ENCODE measurements at regions not wholly inside any gene's neighbourhood (a gene's known extent, or its start where the extent isn't known, plus 50 kb on each side); places are given as distances from the start of the nearest gene placed in this dataset.

GRCh38 chr15:72936691-72937679 lies 115.3 kb upstream of the NEO1 start:
- H3K4me3 ChIP-seq (ENCODE audit: low read depth in 1 of 2, low read length in 2 of 2), result no peak overlapping the region
- no peaks in the 10 kb centered on the region for H3K4me1 ChIP-seq (ENCODE audit: insufficient read depth, low read length)
- H3K27ac ChIP-seq (ENCODE audit: low read length), result no peak overlapping the region
- H3K9ac ChIP-seq (ENCODE audit: low read depth, low read length), result no peak overlapping the region
- ATAC-seq (ENCODE audit: insufficient read depth, low read depth), result no peak
- TF ChIP-seq CTCF (IDR thresholded peaks at IDR 0.05; ENCODE audit: borderline replicate concordance, extremely low read depth, low read length, poor library complexity, severe bottlenecking) (no peak), EZH2 (IDR thresholded peaks at IDR 0.05; ENCODE audit: borderline replicate concordance, low read depth, low read length, severe bottlenecking) (no peak)
- H3K79me2 ChIP-seq (ENCODE audit: insufficient read depth, low read length), result no peaks in the 10 kb centered on the region
- DNase-seq, result no peak
- H3K27me3 ChIP-seq (ENCODE audit: insufficient read depth, low read length, poor library complexity), result no peaks in the 10 kb centered on the region
- no peaks in the 10 kb centered on the region for H4K20me1 ChIP-seq (ENCODE audit: insufficient read depth, low read length)
- no peaks in the 10 kb centered on the region for H3K9me3 ChIP-seq (ENCODE audit: insufficient read depth, low read length, severe bottlenecking)
- no peak overlapping the region for H3K4me2 ChIP-seq (ENCODE audit: insufficient read depth, low read length)
- H3K36me3 ChIP-seq (ENCODE audit: insufficient read depth, low read length), result no peaks in the 10 kb centered on the region
- H2AFZ ChIP-seq (ENCODE audit: low read depth, low read length), result no peak overlapping the region

- H3K27me3 ChIP-seq (ENCODE audit: insufficient read depth, low read length, poor library complexity), result no peaks in the 10 kb centered on the region
- H3K4me2 ChIP-seq (ENCODE audit: insufficient read depth, low read length), result no peak overlapping the region
- H3K36me3 ChIP-seq (ENCODE audit: insufficient read depth, low read length), result no peaks in the 10 kb centered on the region
- H4K20me1 ChIP-seq (ENCODE audit: insufficient read depth, low read length), result no peaks in the 10 kb centered on the region
- TF ChIP-seq EZH2 (IDR thresholded peaks at IDR 0.05; ENCODE audit: borderline replicate concordance, low read depth, low read length, severe bottlenecking) (no peak), CTCF (IDR thresholded peaks at IDR 0.05; ENCODE audit: borderline replicate concordance, extremely low read depth, low read length, poor library complexity, severe bottlenecking) (no peak)
- H3K4me1 ChIP-seq (ENCODE audit: insufficient read depth, low read length), result no peaks in the 10 kb centered on the region
- H3K79me2 ChIP-seq (ENCODE audit: insufficient read depth, low read length), result no peaks in the 10 kb centered on the region
- ATAC-seq (ENCODE audit: insufficient read depth, low read depth) (peak; percentile 58; the same call in 1 of the 3 replicates), DNase-seq (peak; percentile 4)
- no peak overlapping the region for H2AFZ ChIP-seq (ENCODE audit: low read depth, low read length)
- no peak overlapping the region for H3K27ac ChIP-seq (ENCODE audit: low read length)
- H3K9me3 ChIP-seq (ENCODE audit: insufficient read depth, low read length, severe bottlenecking), result no peaks in the 10 kb centered on the region
- H3K4me3 ChIP-seq (ENCODE audit: low read depth in 1 of 2, low read length in 2 of 2), result no peak overlapping the region
- H3K9ac ChIP-seq (ENCODE audit: low read depth, low read length), result no peak overlapping the region
These were observed 116.0 kb upstream of the NEO1 start for GRCh38 chr15:72936237-72936636.

- Histone ChIP-seq H3K4me1 (ENCODE audit: insufficient read depth, low read length) (no peaks in the 10 kb centered on the region), H3K27ac (ENCODE audit: low read length) (no peak overlapping the region)
These were observed 116.7 kb upstream of the NEO1 start for GRCh38 chr15:72935521-72935920.

More at GRCh38 chr15:72935521-72935920, 116.7 kb upstream of the NEO1 start:
- ATAC-seq (ENCODE audit: insufficient read depth, low read depth) (no peak), DNase-seq (no peak)
- no peak overlapping the region for H3K9ac ChIP-seq (ENCODE audit: low read depth, low read length)
- no peak overlapping the region for H3K4me3 ChIP-seq (ENCODE audit: low read depth in 1 of 2, low read length in 2 of 2)
- H3K9me3 ChIP-seq (ENCODE audit: insufficient read depth, low read length, severe bottlenecking), result no peaks in the 10 kb centered on the region
- H3K79me2 ChIP-seq (ENCODE audit: insufficient read depth, low read length), result no peaks in the 10 kb centered on the region
- H3K27me3 ChIP-seq (ENCODE audit: insufficient read depth, low read length, poor library complexity), result no peaks in the 10 kb centered on the region
- TF ChIP-seq CTCF (IDR thresholded peaks at IDR 0.05; ENCODE audit: borderline replicate concordance, extremely low read depth, low read length, poor library complexity, severe bottlenecking) (no peak), EZH2 (IDR thresholded peaks at IDR 0.05; ENCODE audit: borderline replicate concordance, low read depth, low read length, severe bottlenecking) (no peak)
- H3K36me3 ChIP-seq (ENCODE audit: insufficient read depth, low read length), result no peaks in the 10 kb centered on the region
- H3K4me2 ChIP-seq (ENCODE audit: insufficient read depth, low read length), result no peak overlapping the region
- H2AFZ ChIP-seq (ENCODE audit: low read depth, low read length), result no peak overlapping the region
- H4K20me1 ChIP-seq (ENCODE audit: insufficient read depth, low read length), result no peaks in the 10 kb centered on the region
